ENCODE measurements at regions not wholly inside any gene's neighbourhood (a gene's known extent, or its start where the extent isn't known, plus 50 kb on each side); places are given as distances from the start of the nearest gene placed in this dataset.

DNA sequence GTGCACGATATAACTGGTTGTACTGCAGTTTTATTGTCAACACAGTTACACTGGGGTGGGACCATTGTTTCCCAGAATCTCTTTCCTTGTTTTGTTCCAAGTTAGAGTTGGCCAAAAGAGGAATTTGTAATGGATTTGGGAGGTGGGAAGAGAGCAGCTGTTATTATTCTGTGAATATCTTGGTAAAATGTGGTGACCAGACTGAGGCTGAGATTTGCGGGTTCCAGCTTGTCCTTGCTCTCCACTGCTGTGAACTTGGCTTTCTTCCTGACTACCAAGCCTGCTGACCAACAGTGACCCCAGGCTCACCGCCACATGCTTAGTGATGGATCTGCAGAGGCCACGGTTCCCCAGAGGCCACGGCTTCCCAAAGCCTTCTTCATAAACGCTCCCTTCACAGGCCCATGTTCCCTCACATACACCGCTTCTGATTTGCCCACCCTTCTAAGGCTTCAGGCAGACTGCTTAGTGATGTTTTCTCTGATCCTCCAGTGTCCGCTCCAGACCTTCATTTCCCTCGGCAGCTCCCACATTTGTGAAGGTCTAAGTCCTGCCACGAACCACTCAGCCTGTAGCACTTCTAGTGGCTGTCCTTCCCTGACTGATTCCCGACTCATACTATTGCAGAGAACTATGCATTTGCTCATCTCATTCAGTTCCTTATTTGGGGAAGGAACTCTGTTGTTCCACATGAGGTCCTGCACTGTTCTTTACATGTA, 525.5 kb upstream of the RGMA start:
- TF ChIP-seq, protein P1, sequence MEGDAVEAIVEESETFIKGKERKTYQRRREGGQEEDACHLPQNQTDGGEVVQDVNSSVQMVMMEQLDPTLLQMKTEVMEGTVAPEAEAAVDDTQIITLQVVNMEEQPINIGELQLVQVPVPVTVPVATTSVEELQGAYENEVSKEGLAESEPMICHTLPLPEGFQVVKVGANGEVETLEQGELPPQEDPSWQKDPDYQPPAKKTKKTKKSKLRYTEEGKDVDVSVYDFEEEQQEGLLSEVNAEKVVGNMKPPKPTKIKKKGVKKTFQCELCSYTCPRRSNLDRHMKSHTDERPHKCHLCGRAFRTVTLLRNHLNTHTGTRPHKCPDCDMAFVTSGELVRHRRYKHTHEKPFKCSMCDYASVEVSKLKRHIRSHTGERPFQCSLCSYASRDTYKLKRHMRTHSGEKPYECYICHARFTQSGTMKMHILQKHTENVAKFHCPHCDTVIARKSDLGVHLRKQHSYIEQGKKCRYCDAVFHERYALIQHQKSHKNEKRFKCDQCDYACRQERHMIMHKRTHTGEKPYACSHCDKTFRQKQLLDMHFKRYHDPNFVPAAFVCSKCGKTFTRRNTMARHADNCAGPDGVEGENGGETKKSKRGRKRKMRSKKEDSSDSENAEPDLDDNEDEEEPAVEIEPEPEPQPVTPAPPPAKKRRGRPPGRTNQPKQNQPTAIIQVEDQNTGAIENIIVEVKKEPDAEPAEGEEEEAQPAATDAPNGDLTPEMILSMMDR (IDR thresholded peaks at IDR 0.05; ENCODE audit: extremely low read depth, insufficient read depth, missing control alignments) = no peak
- in situ Hi-C loops (cut with MboI; ENCODE audit: low pct_unique_long_range_greater_than_20kb, low sequenced_read_pairs, unreplicated experiment) = no loop called here
- DNase-seq (ENCODE audit: low spot score) = no peak

DNA sequence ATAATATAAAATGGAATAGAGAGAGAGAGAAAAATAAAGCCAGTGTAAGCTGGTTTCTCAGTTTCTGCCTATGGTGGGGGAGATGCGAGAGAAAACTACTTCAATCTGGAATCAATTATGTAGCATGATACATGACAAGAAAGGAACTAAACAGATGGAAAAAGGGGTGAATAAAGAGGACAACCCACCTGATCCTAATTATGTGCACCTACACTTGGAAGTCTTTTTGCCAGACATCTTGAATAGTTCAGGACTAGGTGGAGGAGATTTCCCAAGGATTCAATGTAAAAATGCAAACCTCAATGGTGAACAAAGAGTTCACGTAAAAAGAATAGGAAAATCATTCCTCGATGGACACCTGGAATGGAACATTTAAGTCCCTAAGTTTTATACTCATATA, 524.4 kb upstream of the RGMA start:
- in situ Hi-C loops (cut with MboI; ENCODE audit: low pct_unique_long_range_greater_than_20kb, low sequenced_read_pairs, unreplicated experiment) = no loop called here
- DNase-seq (ENCODE audit: low spot score) = no peak
- TF ChIP-seq, protein P1 (IDR thresholded peaks at IDR 0.05; ENCODE audit: extremely low read depth, insufficient read depth, missing control alignments) = no peak

DNA sequence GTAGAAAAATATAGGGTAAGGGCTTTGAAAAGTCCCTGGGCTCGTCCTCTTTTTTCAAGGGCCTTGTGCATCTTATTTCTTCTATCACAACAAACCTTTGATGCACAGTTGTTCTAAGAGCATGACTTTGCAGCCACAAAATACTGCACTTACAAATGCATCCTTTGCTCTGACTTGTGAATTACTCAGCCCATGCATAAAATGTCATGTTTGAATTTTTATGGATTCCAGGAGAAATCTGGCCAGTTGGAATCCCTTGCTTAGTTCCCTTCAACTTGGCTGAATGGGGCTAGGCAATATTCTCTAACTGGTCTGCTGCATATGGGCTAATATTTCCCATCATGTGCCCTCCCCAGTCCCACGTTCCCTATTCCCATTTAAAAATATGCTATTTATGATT, 523.9 kb upstream of the RGMA start:
- TF ChIP-seq, protein P1 (IDR thresholded peaks at IDR 0.05; ENCODE audit: extremely low read depth, insufficient read depth, missing control alignments) = no peak
- in situ Hi-C loops (cut with MboI; ENCODE audit: low pct_unique_long_range_greater_than_20kb, low sequenced_read_pairs, unreplicated experiment) = no loop called here
- DNase-seq (ENCODE audit: low spot score) = no peak

DNA sequence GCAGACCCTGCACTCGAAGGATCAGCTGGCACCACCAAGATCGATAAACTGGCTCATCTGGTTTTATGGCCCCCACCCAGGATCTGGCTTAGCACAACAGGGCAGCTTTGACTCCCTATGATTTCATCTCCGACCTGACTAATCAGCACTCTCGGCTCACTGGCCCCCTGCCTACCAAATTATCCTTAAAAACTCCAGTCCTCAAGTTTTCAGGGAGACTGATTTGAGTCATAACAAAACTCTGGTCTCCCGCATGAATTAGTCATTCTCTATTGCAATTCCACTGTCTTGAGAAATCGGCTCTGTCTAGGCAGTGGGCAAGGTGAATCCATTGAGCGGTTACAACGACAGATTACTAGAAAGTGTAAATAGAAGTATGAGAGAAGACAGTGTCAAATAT, 521.9 kb upstream of the RGMA start:
- no peak for DNase-seq (ENCODE audit: low spot score)
- TF ChIP-seq, protein P1 (IDR thresholded peaks at IDR 0.05; ENCODE audit: extremely low read depth, insufficient read depth, missing control alignments) = no peak
- in situ Hi-C loops (cut with MboI; ENCODE audit: low pct_unique_long_range_greater_than_20kb, low sequenced_read_pairs, unreplicated experiment) = no loop called here

DNA sequence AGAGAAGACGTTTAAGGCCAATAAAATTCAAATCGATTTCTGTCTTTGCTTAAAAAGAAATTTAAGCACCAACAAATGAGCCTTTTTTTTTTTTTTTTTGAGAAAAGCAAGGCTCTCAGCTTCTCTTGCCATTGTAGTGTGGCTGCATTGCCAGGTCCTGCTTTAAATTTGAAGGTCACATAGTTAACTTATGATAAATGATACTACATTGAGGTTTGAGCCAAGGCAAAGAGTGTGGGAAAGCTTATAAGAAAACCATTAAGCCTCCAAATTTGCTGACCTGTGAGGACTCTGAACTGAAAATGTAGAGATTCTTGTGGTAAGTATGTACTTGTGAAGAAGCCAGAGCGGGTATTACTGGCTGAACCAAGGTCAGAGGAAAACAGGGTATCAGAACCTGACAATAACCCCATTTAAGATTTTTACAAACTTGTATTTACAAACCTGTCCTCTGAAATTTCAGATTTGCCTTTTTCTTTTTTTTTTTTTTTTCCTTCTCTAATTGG, 519.7 kb upstream of the RGMA start:
- TF ChIP-seq, protein P1 (IDR thresholded peaks at IDR 0.05; ENCODE audit: extremely low read depth, insufficient read depth, missing control alignments) = no peak
- DNase-seq (ENCODE audit: low spot score) = no peak
- in situ Hi-C loops (cut with MboI; ENCODE audit: low pct_unique_long_range_greater_than_20kb, low sequenced_read_pairs, unreplicated experiment) = no loop called here

DNA sequence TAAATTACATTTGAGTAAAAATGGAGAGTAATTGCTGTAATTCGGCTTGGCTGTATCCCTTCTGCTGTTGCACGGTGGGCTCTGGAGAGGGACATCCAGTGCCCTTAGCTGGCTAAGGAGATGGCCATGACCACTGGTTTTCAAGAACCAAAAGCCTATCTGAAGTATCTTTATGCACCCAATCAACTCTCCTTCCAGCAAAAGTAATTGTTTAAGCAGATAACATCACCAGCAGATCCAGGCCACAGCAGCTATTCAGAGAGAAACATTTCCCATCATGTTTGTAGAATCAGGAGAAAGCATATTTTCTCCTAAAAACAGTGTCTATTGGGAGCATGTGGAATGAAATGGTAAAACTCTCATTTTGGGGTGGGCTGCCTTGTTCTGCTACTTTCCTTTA, 514.5 kb upstream of the RGMA start:
- in situ Hi-C loops (cut with MboI; ENCODE audit: low pct_unique_long_range_greater_than_20kb, low sequenced_read_pairs, unreplicated experiment) = no loop called here
- no peak for DNase-seq (ENCODE audit: low spot score)
- TF ChIP-seq, protein P1 (IDR thresholded peaks at IDR 0.05; ENCODE audit: extremely low read depth, insufficient read depth, missing control alignments) = no peak

All from GM13977 (cell line).